BLaER1 (cell line): ENCODE measurements at regions not wholly inside any gene's neighbourhood (a gene's known extent, or its start where the extent isn't known, plus 50 kb on each side); places are given as distances from the start of the nearest gene placed in this dataset.

ENCODE experiments used
- H3K27ac ChIP-seq: shearing (Covaris generic); formaldehyde crosslinking; 2 replicates; pipeline ENCODE4 v1.8.1; 2022
- H3K27me3 ChIP-seq: shearing (Covaris generic); formaldehyde crosslinking; 2 replicates; pipeline ENCODE4 v1.8.1; 2022
- H3K36me3 ChIP-seq: shearing (Covaris generic); formaldehyde crosslinking; 2 replicates; pipeline ENCODE4 v1.8.1; 2022
- H3K4me1 ChIP-seq: shearing (Covaris generic); formaldehyde crosslinking; 2 replicates; pipeline ENCODE4 v1.8.1; 2022
- H3K4me2 ChIP-seq: shearing (Covaris generic); formaldehyde crosslinking; 2 replicates; pipeline ENCODE4 v1.8.1; 2022
- H3K4me3 ChIP-seq: shearing (Covaris generic); formaldehyde crosslinking; 2 replicates; pipeline ENCODE4 v1.8.1; 2022
- H3K9ac ChIP-seq: shearing (Covaris generic); formaldehyde crosslinking; 2 replicates; pipeline ENCODE4 v1.8.1; 2022
- H3K9me3 ChIP-seq: shearing (Covaris generic); formaldehyde crosslinking; 2 replicates; pipeline ENCODE4 v1.8.1; 2022
- H4K20me1 ChIP-seq: shearing (Covaris generic); formaldehyde crosslinking; 2 replicates; pipeline ENCODE4 v1.8.1; 2022
- Cebpa-rat ChIP-seq: shearing (Covaris generic); IDR thresholded peaks from 2 replicates; pipeline ENCODE4 v1.8.1; 2022

GRCh38 chr11:45075952-45076351 is 70.5 kb upstream of the PRDM11 start:
- no peaks in the 10 kb centered on the region for H3K27me3 ChIP-seq
- H4K20me1 ChIP-seq = no peaks in the 10 kb centered on the region
- no peak overlapping the region for H3K9ac ChIP-seq
- no peak overlapping the region for H3K4me3 ChIP-seq
- no peaks in the 10 kb centered on the region for H3K36me3 ChIP-seq
- peak overlapping the region; percentile 82 for H3K4me2 ChIP-seq
- H3K4me1 ChIP-seq = peaks cover 100% of the 10 kb centered on the region
- H3K27ac ChIP-seq = 0 out of 2 replicates have a peak overlapping the region, but pooled peaks have one; percentile 10
- H3K9me3 ChIP-seq = no peaks in the 10 kb centered on the region
- TF ChIP-seq Cebpa-rat = no peak

GRCh38 chr11:45076761-45077160 is 69.7 kb upstream of the PRDM11 start:
- Histone ChIP-seq H3K9ac (no peak overlapping the region), H4K20me1 (no peaks in the 10 kb centered on the region), H3K27ac (no peak overlapping the region), H3K4me2 (peak overlapping the region; percentile 82), H3K4me3 (no peak overlapping the region), H3K36me3 (no peaks in the 10 kb centered on the region), H3K4me1 (peaks cover 100% of the 10 kb centered on the region), H3K9me3 (peaks cover 7% of the 10 kb centered on the region; the same call in 1 of the 2 replicates), H3K27me3 (no peaks in the 10 kb centered on the region)
- TF ChIP-seq Cebpa-rat = no peak

- Histone ChIP-seq H3K9ac (no peak overlapping the region; the same call in 1 of the 2 replicates), H4K20me1 (no peaks in the 10 kb centered on the region), H3K36me3 (no peaks in the 10 kb centered on the region), H3K27me3 (no peaks in the 10 kb centered on the region), H3K27ac (peak overlapping the region; percentile 54), H3K4me3 (no peak overlapping the region), H3K4me2 (peak overlapping the region; percentile 92), H3K9me3 (peaks cover 7% of the 10 kb centered on the region; the same call in 1 of the 2 replicates), H3K4me1 (peaks cover 100% of the 10 kb centered on the region)
- TF ChIP-seq Cebpa-rat = no peak
These were observed 68.0 kb upstream of the PRDM11 start for GRCh38 chr11:45078236-45079074.

GRCh38 chr11:45079075-45079444 is 67.4 kb upstream of the PRDM11 start:
- Histone ChIP-seq H3K36me3 (no peaks in the 10 kb centered on the region), H4K20me1 (no peaks in the 10 kb centered on the region), H3K4me2 (peak overlapping the region; percentile 92), H3K27me3 (no peaks in the 10 kb centered on the region), H3K9me3 (peaks cover 7% of the 10 kb centered on the region; the same call in 1 of the 2 replicates), H3K4me1 (peaks cover 100% of the 10 kb centered on the region), H3K4me3 (peak overlapping the region; percentile 47), H3K9ac (peak overlapping the region; percentile 69), H3K27ac (peak overlapping the region; percentile 91)
- TF ChIP-seq Cebpa-rat = no peak

- H3K27ac ChIP-seq = peak overlapping the region; percentile 91
- H3K27me3 ChIP-seq = no peaks in the 10 kb centered on the region
- no peak for TF ChIP-seq Cebpa-rat
- no peaks in the 10 kb centered on the region for H4K20me1 ChIP-seq
- no peaks in the 10 kb centered on the region for H3K36me3 ChIP-seq
- H3K4me1 ChIP-seq = peaks cover 100% of the 10 kb centered on the region
- H3K9me3 ChIP-seq = peaks cover 7% of the 10 kb centered on the region; the same call in 1 of the 2 replicates
- peak overlapping the region; percentile 92 for H3K4me2 ChIP-seq
- peak overlapping the region; percentile 47 for H3K4me3 ChIP-seq
- H3K9ac ChIP-seq = peak overlapping the region; percentile 69
These were observed 66.9 kb upstream of the PRDM11 start for GRCh38 chr11:45079567-45079942.

- Histone ChIP-seq H3K27ac (peak overlapping the region; percentile 91), H3K4me3 (peak overlapping the region; percentile 47)
These were observed 66.3 kb upstream of the PRDM11 start for GRCh38 chr11:45079943-45080719.

GRCh38 chr11:45082744-45083543 is 63.5 kb upstream of the PRDM11 start:
- no peaks in the 10 kb centered on the region for H4K20me1 ChIP-seq
- peak overlapping the region; percentile 48; the same call in 1 of the 2 replicates for H3K9ac ChIP-seq
- H3K27me3 ChIP-seq = no peaks in the 10 kb centered on the region
- H3K36me3 ChIP-seq = no peaks in the 10 kb centered on the region
- H3K27ac ChIP-seq = peak overlapping the region; percentile 91
- H3K4me3 ChIP-seq = no peak overlapping the region
- H3K9me3 ChIP-seq = peaks cover 7% of the 10 kb centered on the region; the same call in 1 of the 2 replicates
- H3K4me1 ChIP-seq = peaks cover 99% of the 10 kb centered on the region
- TF ChIP-seq Cebpa-rat = no peak
- H3K4me2 ChIP-seq = peak overlapping the region; percentile 92

More at GRCh38 chr11:45079943-45080719, 66.3 kb upstream of the PRDM11 start:
- Histone ChIP-seq H3K4me2 (peak overlapping the region; percentile 92), H3K9me3 (peaks cover 7% of the 10 kb centered on the region; the same call in 1 of the 2 replicates), H3K27me3 (no peaks in the 10 kb centered on the region), H4K20me1 (no peaks in the 10 kb centered on the region), H3K4me1 (peaks cover 99% of the 10 kb centered on the region), H3K9ac (peak overlapping the region; percentile 69), H3K36me3 (no peaks in the 10 kb centered on the region)
- no peak for TF ChIP-seq Cebpa-rat

- peaks cover 7% of the 10 kb centered on the region; the same call in 1 of the 2 replicates for H3K9me3 ChIP-seq
- H3K27ac ChIP-seq = peak overlapping the region; percentile 91
- TF ChIP-seq Cebpa-rat = no peak
These were observed 62.8 kb upstream of the PRDM11 start for GRCh38 chr11:45083544-45084087.

More at GRCh38 chr11:45083544-45084087, 62.8 kb upstream of the PRDM11 start:
- Histone ChIP-seq H3K9ac (no peak overlapping the region), H3K4me2 (peak overlapping the region; percentile 92), H4K20me1 (no peaks in the 10 kb centered on the region), H3K36me3 (no peaks in the 10 kb centered on the region), H3K4me1 (peaks cover 99% of the 10 kb centered on the region), H3K4me3 (no peak overlapping the region), H3K27me3 (no peaks in the 10 kb centered on the region)
